ENCODE measurements at regions not wholly inside any gene's neighbourhood (a gene's known extent, or its start where the extent isn't known, plus 50 kb on each side); places are given as distances from the start of the nearest gene placed in this dataset.

DNA sequence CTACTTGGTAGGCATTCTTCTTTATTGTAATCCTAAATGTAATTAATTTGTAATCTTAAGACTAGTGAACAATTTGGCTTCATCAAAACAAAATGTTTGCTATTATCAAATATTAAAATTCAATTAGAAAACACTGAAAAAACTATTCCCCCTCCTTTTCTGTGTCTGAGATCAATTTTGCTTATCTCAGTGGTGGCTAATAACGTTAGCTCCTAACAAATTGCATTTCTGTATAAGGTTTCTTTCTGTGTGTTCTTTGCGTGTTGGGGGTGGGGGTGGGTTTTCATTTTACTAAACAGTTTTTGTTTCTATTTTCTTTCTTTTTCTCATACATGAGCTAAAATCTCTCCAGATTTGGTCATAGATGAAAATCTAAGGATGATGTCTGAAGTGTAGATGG, 54.0 kb upstream of the EYA4 start:
- TF ChIP-seq CTCF (IDR thresholded peaks at IDR 0.05) = no peak
- TF ChIP-seq ZFX (IDR thresholded peaks at IDR 0.05; ENCODE audit: borderline replicate concordance) = no peak

Measured in 22Rv1 (cell line).